A549 (cell line): ENCODE measurements at regions not wholly inside any gene's neighbourhood (a gene's known extent, or its start where the extent isn't known, plus 50 kb on each side); places are given as distances from the start of the nearest gene placed in this dataset.

Experiments used
- CHD4 ChIP-seq: fragments of 200-600 bp; sonication (generic); IDR thresholded peaks from 2 replicates; pipeline ENCODE4 v1.6.1; 2016; ENCODE audit warnings: antibody characterized with exemption, mild to moderate bottlenecking, borderline replicate concordance
- CTCF ChIP-seq: fragments of >200 bp; sonication (Bioruptor Twin); formaldehyde crosslinking; IDR thresholded peaks from 3 replicates; pipeline ENCODE4 v1.5.1; 2016
- EP300 ChIP-seq, 2 experiments: fragments of >200 bp; sonication (Bioruptor Twin); formaldehyde crosslinking; IDR thresholded peaks; 2 replicates in 1 of 2; 3 replicates in 1 of 2; pipeline ENCODE4 v1.6.1; 2016 to 2017
- RCOR1 ChIP-seq: fragments of 150-350 bp; IDR thresholded peaks from 2 replicates; pipeline ENCODE4 v1.6.1; 2014; ENCODE audit warnings: antibody characterized with exemption, low read length, low read depth

GRCh38 chr22:49640366-49641095 is 187.1 kb downstream of the BRD1 start:
- TF ChIP-seq CTCF, result no peak
- TF ChIP-seq EP300 (IDR thresholded peaks at IDR 0.05), result no peak
- TF ChIP-seq RCOR1, result no peak
- TF ChIP-seq CHD4, result no peak
